ENCODE measurements at regions not wholly inside any gene's neighbourhood (a gene's known extent, or its start where the extent isn't known, plus 50 kb on each side); places are given as distances from the start of the nearest gene placed in this dataset.
"Not testable (repeated sequence)": the region's sequence is repeated elsewhere in the genome, so short reads cannot be mapped to it uniquely, and the experiment has no call there.

GRCh38 chr20:63145156-63145555, 70.8 kb downstream of the YTHDF1 start:
- DNase-seq = no peak

- no peak for DNase-seq
Measured at GRCh38 chr20:63142933-63143332, 73.0 kb downstream of the YTHDF1 start.

GRCh38 chr20:63141531-63141930, 74.4 kb downstream of the YTHDF1 start:
- DNase-seq = no peak

GRCh38 chr20:63140514-63141433, 75.2 kb downstream of the YTHDF1 start:
- DNase-seq = no peak

GRCh38 chr20:63139837-63140236, 76.1 kb downstream of the YTHDF1 start:
- no peak for DNase-seq

- no peak for DNase-seq
Measured at GRCh38 chr20:63139356-63139755, 76.6 kb downstream of the YTHDF1 start.

GRCh38 chr20:63138855-63139341, 77.0 kb downstream of the YTHDF1 start:
- DNase-seq = no peak

GRCh38 chr20:63137851-63138415, 78.0 kb downstream of the YTHDF1 start:
- no peak for DNase-seq

GRCh38 chr20:63136296-63136695, 79.6 kb downstream of the YTHDF1 start:
- DNase-seq = no peak

GRCh38 chr20:63135411-63135810, 80.5 kb downstream of the YTHDF1 start:
- DNase-seq = no peak

GRCh38 chr20:63134711-63135361, 81.1 kb downstream of the YTHDF1 start:
- DNase-seq = not testable (repeated sequence)

- no peak for DNase-seq
Measured at GRCh38 chr20:63134201-63134612, 81.7 kb downstream of the YTHDF1 start.

- no peak for DNase-seq
Measured at GRCh38 chr20:63133481-63134091, 82.3 kb downstream of the YTHDF1 start.

GRCh38 chr20:63132715-63133471, 83.0 kb downstream of the YTHDF1 start:
- no peak for DNase-seq

- no peak for DNase-seq
Measured at GRCh38 chr20:63132131-63132714, 83.7 kb downstream of the YTHDF1 start.

GRCh38 chr20:63130658-63131577, 85.0 kb downstream of the YTHDF1 start:
- DNase-seq = no peak

GRCh38 chr20:63129991-63130657, 85.8 kb downstream of the YTHDF1 start:
- no peak for DNase-seq

- no peak for DNase-seq
Measured at GRCh38 chr20:63129376-63129965, 86.5 kb downstream of the YTHDF1 start.

- no peak for DNase-seq
Measured at GRCh38 chr20:63128956-63129355, 87.0 kb downstream of the YTHDF1 start.

- no peak for DNase-seq
Measured at GRCh38 chr20:63128367-63128766, 87.6 kb downstream of the YTHDF1 start.
